ENCODE measurements at regions not wholly inside any gene's neighbourhood (a gene's known extent, or its start where the extent isn't known, plus 50 kb on each side); places are given as distances from the start of the nearest gene placed in this dataset.

DNA sequence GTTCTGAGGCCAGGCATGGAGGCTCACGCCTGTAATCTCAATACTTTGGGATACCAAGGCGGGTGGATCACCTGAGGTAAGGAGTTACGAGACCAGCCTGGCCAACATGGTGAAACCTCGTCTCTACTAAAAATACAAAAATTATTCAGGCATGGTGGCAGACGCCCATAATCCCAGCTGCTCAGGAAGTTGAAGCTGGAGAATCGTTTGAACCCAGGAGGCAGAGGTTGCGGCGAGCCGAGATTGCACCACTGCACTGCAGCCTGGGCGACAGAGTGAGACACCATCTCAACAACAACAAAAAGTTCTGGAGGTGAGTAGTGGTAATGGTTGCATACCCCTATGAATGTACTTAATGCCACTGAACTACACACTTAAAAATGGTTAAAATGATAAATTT lies 60.3 kb upstream of the SP4 start:
- TF ChIP-seq, protein P1, sequence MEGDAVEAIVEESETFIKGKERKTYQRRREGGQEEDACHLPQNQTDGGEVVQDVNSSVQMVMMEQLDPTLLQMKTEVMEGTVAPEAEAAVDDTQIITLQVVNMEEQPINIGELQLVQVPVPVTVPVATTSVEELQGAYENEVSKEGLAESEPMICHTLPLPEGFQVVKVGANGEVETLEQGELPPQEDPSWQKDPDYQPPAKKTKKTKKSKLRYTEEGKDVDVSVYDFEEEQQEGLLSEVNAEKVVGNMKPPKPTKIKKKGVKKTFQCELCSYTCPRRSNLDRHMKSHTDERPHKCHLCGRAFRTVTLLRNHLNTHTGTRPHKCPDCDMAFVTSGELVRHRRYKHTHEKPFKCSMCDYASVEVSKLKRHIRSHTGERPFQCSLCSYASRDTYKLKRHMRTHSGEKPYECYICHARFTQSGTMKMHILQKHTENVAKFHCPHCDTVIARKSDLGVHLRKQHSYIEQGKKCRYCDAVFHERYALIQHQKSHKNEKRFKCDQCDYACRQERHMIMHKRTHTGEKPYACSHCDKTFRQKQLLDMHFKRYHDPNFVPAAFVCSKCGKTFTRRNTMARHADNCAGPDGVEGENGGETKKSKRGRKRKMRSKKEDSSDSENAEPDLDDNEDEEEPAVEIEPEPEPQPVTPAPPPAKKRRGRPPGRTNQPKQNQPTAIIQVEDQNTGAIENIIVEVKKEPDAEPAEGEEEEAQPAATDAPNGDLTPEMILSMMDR (conservative IDR thresholded peaks at IDR 0.05; ENCODE audit: low read length): no peak
- TF ChIP-seq EZH2phosphoT487 (IDR thresholded peaks at IDR 0.05; ENCODE audit: borderline replicate concordance): no peak
